ENCODE measurements at regions not wholly inside any gene's neighbourhood (a gene's known extent, or its start where the extent isn't known, plus 50 kb on each side); places are given as distances from the start of the nearest gene placed in this dataset.

DNA sequence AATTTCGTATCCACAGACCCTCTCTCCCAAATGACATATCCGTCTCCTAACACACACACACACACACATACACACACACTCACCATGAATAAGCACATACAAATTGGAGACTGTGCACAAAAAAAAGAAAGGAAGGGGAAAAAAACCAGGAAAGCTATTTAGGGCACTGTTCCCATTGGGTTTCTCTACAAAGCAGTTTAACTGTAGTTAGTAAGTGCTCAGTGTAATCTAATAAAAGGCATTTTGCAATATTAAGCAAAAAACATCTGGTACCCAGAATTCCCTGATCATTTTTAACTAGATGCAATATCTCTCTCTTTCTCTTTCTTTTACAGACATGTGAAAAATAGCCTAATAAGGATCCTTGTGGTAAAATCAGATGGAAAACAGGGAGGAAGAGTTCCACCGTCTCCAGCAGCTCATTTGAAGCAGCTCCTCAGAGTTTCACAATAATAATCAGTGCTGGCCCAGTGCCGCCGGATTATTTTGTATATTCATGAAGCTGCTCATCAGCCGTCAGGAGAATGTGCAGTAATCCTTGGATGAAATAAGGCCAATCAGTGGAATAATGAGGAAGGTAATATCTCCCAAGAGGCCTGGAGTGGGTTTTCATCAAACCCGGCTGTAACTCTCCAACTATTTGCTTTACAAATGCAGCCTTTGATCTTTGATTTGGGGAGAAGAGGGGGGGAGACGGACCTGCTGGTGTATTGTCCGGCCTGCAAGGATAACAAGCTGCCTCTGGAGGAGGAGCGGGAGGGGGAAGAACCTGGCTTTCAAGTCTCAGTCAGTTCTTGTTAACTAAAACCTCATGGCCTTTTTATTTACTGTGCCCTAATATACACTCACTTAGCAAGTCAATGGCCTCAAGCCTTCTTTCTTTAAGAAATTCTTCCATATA is 227.6 kb upstream of the SMIM21 start:
- Histone ChIP-seq H3K36me3 (replicated peaks; ENCODE audit: control insufficient read depth, insufficient read depth, low read length) (no peaks in the 10 kb centered on the region), H3K27me3 (ENCODE audit: control insufficient read depth, insufficient read depth, low read length) (no peaks in the 10 kb centered on the region), H3K4me3 (ENCODE audit: insufficient read depth, low read depth, low read length) (no peak overlapping the region)
- DNase-seq: peak; percentile 53

DNA sequence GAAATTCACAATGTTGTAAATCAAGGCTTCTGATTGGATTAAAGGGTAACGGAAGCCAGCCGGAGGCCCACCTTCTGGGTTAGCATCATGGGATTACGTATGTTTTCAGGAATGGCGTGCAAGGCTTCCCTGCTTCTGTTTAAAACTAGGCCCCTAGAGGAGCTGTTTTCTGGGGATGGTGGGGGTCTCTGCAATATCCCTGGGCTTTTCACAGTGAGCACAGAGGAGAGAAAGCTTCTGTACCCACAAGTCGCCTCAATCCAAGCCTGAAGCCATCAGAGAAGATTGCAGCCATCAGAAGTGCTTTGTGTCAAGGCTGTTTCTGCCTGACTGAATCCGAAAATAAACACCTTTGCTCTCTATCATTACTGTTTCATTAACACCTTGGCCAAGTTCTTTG is 226.9 kb upstream of the SMIM21 start:
- Histone ChIP-seq H3K4me3 (ENCODE audit: insufficient read depth, low read depth, low read length) (no peak overlapping the region), H3K27me3 (ENCODE audit: control insufficient read depth, insufficient read depth, low read length) (no peaks in the 10 kb centered on the region), H3K36me3 (replicated peaks; ENCODE audit: control insufficient read depth, insufficient read depth, low read length) (no peaks in the 10 kb centered on the region)
- no peak for DNase-seq

DNA sequence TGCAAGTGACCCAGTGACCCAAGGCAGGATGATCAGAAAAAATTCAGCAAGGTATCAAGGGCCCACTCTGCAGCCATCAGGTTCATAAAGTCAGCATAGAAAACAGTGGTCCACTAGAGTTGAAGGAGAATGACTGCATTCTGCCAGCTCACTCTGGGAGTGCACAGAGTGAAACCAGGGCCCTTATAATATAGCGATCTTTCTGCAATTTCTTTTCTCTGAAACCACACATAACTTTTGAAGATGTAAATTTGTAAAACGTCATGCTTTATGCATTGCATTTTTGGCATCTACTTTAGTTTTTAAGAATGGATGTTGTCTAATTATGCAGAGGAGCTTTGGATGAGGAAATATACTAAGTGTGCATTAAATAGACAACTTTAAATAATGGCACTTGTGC is 225.0 kb upstream of the SMIM21 start:
- Histone ChIP-seq H3K27me3 (ENCODE audit: control insufficient read depth, insufficient read depth, low read length) (no peaks in the 10 kb centered on the region), H3K36me3 (replicated peaks; ENCODE audit: control insufficient read depth, insufficient read depth, low read length) (no peaks in the 10 kb centered on the region)
- DNase-seq: no peak

DNA sequence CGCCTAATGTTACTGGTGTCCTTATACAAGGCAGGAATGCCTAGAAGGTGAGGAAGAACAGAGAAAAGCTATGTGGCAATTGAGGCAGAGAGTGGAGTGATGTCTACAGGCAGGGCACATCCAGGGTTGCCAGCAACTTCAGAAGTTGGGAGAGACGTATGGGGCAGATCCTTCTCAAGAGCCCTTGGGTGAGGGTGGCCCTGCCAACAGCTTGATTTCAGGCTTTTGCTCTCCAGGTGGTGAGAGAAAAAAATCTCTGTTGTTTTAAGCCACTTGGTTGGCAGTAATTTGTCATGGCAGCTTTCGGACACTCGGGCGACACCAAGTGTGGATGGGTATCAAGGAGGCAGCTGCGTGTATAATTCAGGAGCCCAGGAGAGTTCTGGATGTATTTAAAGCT is 217.4 kb upstream of the SMIM21 start:
- Histone ChIP-seq H3K36me3 (replicated peaks; ENCODE audit: control insufficient read depth, insufficient read depth, low read length) (no peaks in the 10 kb centered on the region), H3K4me3 (ENCODE audit: insufficient read depth, low read depth, low read length) (no peak overlapping the region), H3K27me3 (ENCODE audit: control insufficient read depth, insufficient read depth, low read length) (no peaks in the 10 kb centered on the region)
- DNase-seq: no peak

More for the DNA sequence above, 225.0 kb upstream of the SMIM21 start:
- no peak overlapping the region for H3K4me3 ChIP-seq (ENCODE audit: insufficient read depth, low read depth, low read length)

DNA sequence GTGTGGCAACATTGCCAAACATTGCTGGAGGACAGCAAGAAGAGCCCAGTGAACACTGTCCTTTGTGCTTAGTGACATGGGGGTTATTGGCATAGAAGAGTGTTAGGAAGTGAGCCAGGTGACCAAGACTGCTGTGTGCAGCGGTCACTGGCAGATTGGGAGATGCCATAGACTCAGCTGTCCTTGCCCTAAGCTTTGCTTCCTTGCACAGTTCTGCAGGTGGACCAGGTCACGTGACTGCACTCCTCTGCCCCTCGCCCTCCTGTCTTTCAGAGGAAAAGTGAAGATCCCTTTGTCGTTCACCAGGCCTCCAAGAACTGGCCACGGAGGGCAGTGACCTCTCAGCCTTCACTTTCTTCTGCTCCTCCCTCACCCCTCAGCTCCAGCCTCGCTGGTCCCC is 215.6 kb upstream of the SMIM21 start:
- DNase-seq: no peak
- H3K36me3 ChIP-seq (replicated peaks; ENCODE audit: control insufficient read depth, insufficient read depth, low read length): no peaks in the 10 kb centered on the region
- no peaks in the 10 kb centered on the region; the same call in 1 of the 2 replicates for H3K27me3 ChIP-seq (ENCODE audit: control insufficient read depth, insufficient read depth, low read length)
- H3K4me3 ChIP-seq (ENCODE audit: insufficient read depth, low read depth, low read length): no peak overlapping the region

DNA sequence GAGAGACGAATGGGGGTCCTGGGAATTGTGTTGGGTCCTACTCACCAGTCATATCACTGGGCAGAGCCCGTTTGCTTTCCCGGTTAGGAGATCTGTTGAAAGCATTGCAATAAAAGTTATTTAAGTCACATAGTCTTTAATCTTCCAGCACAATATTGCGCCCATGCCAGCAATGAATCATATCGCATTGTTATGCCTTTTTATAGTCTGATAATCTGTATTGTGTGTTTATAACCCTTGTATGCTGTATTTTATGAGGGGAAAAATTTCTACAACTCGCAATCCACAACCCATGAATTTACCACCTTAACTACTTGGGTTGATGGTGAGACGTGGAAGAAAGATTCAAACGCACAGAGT is 211.9 kb upstream of the SMIM21 start:
- DNase-seq: no peak
- Histone ChIP-seq H3K4me3 (ENCODE audit: insufficient read depth, low read depth, low read length) (no peak overlapping the region), H3K27me3 (ENCODE audit: control insufficient read depth, insufficient read depth, low read length) (no peaks in the 10 kb centered on the region; the same call in 1 of the 2 replicates), H3K36me3 (replicated peaks; ENCODE audit: control insufficient read depth, insufficient read depth, low read length) (no peaks in the 10 kb centered on the region)

DNA sequence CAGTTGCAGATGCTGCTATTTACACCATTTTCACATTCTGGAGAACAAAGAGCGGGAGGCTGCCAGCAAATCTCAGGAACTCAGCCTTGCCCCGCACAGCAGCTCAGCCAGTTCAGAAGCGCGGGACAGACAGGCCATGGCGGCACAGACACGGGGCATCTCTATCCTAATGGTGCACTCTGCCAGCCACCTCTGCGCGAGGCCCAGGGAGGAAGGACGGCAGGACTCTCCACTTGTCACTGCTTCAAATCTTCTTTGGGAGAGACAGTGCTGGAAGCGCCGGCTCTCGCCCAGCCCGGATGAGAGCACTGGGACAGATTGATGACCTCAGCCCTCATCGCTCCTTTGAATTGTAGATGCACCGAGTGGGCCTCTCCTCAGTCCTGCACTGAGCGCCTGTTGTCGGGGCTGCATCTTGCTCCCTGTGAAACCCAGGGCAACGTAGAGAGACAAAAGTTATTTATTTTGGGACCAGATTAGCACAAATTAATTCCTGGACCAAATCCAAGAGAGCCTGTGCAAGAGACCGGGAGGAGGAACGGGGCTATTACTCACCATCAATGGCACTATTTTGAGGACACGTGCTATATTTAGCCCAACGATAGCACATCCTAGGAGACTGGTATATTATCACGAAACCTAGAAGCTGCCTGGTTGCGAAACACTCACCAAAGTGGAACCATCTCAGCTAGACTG is 211.4 kb upstream of the SMIM21 start:
- DNase-seq: peak; percentile 65
- Histone ChIP-seq H3K4me3 (ENCODE audit: insufficient read depth, low read depth, low read length) (peak overlapping the region; percentile 2), H3K36me3 (replicated peaks; ENCODE audit: control insufficient read depth, insufficient read depth, low read length) (no peaks in the 10 kb centered on the region), H3K27me3 (ENCODE audit: control insufficient read depth, insufficient read depth, low read length) (no peaks in the 10 kb centered on the region; the same call in 1 of the 2 replicates)

DNA sequence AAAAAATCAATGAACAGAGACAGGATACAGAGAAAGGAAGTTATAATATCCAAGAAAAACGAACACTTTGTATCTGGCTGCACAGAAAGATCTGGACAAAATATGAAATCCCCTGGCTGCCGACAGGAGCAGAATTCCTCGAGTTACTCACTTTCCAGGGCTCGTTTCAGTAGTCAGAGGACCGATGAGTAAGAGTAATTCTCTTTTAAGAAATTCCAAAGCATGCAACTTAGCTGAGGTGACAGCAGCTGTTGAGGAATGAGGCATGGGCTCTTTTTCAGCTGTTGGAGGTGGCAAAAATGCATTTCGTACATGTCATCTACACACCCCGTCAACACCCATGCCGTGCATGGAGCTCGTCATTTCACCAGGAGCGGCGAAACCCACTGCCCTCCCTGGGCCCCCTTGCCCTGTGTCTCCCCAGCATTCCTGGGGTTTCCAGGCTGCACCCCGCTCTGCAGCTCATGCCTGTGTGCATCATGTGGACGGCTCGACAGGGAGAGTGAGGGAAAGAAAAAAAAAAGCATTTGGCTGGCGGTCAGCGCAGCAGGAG is 210.8 kb upstream of the SMIM21 start:
- Histone ChIP-seq H3K36me3 (replicated peaks; ENCODE audit: control insufficient read depth, insufficient read depth, low read length) (no peaks in the 10 kb centered on the region), H3K4me3 (ENCODE audit: insufficient read depth, low read depth, low read length) (peak overlapping the region; percentile 2), H3K27me3 (ENCODE audit: control insufficient read depth, insufficient read depth, low read length) (no peaks in the 10 kb centered on the region; the same call in 1 of the 2 replicates)
- peak; percentile 13 for DNase-seq

DNA sequence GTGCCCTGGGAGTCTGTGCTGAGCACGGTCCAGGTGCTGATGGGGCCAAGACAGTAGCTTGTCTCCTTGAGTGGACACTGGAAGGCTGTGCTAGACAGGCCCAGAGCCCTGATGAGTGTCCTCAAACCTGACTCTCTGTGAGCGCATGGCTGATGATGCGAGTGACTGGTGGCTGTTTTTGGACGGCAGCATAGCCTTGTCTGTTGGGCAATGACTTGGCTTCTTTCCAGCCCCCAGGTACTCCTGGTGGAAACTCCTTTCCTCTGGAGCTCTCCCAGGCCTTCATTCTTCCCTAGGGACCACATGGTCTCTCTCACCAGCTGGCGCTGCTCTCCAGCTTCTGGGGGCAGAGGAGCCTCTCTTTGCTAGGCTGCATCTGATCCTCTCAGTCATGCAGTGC is 207.6 kb upstream of the SMIM21 start:
- Histone ChIP-seq H3K4me3 (ENCODE audit: insufficient read depth, low read depth, low read length) (no peak overlapping the region), H3K27me3 (ENCODE audit: control insufficient read depth, insufficient read depth, low read length) (no peaks in the 10 kb centered on the region; the same call in 1 of the 2 replicates), H3K36me3 (replicated peaks; ENCODE audit: control insufficient read depth, insufficient read depth, low read length) (no peaks in the 10 kb centered on the region)
- no peak for DNase-seq

DNA sequence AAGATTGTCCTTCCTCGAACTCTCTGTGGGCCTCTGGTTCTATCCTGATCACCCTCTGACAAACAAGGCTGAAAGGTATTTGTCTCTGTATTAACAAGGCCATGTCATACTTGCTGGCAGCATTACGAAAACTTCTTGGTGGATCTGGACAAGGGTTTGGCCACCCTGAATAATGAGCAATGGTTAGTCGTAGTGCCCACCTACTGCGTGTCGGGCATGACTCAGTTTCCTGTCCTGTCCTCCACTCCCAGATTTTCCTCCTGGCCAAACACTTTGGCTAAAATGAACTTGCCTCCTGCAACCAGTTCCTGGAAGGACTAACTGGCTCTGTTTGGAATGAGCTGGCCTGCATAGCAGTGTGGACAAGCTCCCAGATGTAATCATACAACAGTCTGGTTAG is 198.5 kb upstream of the SMIM21 start:
- DNase-seq: no peak
- H3K4me3 ChIP-seq (ENCODE audit: insufficient read depth, low read depth, low read length): no peak overlapping the region
- no peaks in the 10 kb centered on the region for H3K27me3 ChIP-seq (ENCODE audit: control insufficient read depth, insufficient read depth, low read length)
- H3K36me3 ChIP-seq (replicated peaks; ENCODE audit: control insufficient read depth, insufficient read depth, low read length): no peaks in the 10 kb centered on the region

DNA sequence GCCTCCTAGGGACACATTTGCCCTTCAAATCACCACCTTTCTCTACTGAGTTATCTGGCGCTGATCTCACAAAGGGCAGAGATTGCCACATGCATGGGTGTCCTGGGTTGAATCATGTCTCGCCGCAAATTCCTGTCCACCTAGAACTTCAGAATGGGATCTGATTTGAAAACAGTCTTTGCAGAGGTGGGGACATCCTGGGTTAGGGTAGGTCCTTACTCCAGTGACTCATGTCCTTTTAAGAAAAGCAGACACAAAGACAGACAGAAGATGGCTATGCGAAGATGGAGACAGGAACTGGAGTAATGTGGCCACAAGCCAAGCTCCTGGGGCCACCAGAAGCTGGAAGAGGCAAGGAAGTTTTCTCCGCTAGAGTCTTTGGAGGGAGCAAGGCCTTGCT is 197.4 kb upstream of the SMIM21 start:
- Histone ChIP-seq H3K27me3 (ENCODE audit: control insufficient read depth, insufficient read depth, low read length) (no peaks in the 10 kb centered on the region), H3K4me3 (ENCODE audit: insufficient read depth, low read depth, low read length) (no peak overlapping the region), H3K36me3 (replicated peaks; ENCODE audit: control insufficient read depth, insufficient read depth, low read length) (no peaks in the 10 kb centered on the region)
- no peak for DNase-seq

DNA sequence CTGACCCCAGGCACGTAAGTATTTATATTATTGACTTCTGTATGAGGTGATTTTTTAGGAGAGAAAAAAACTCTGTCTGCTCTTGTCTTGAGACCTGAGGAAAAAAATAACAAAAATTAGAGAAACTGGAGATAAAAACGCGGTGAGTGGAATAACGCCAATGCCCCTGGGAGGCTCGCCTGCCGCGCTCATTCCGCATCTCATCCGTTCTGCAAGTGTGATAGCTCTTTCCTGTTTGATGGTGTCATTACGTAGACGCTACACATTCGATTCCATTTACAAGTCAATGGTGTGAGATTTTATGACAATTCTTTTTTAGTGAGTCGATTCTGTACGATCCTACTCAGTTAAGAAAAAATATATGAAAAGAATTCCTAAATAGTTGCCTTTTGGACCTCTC is 194.3 kb upstream of the SMIM21 start:
- Histone ChIP-seq H3K4me3 (ENCODE audit: insufficient read depth, low read depth, low read length) (no peak overlapping the region), H3K36me3 (replicated peaks; ENCODE audit: control insufficient read depth, insufficient read depth, low read length) (no peaks in the 10 kb centered on the region), H3K27me3 (ENCODE audit: control insufficient read depth, insufficient read depth, low read length) (no peaks in the 10 kb centered on the region)
- no peak for DNase-seq

DNA sequence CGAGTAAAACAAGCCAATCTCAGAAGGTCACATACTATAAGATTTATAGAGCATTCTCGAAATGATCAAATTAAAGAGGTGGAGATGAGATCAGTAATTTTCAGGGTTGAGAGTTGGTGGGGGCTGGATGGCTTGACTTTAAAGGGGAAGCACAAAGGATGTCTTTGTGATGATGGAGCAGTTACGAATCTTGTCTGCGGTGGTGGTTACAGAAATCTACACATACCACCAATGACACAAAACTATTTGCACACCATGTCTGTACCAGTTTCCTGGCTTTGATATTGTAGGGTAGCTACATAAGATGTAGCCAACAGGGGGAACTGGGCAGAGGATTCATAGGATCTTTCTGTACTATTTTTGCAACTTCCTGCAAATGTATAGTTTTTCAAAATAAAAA is 190.6 kb upstream of the SMIM21 start:
- H3K27me3 ChIP-seq (ENCODE audit: control insufficient read depth, insufficient read depth, low read length): no peaks in the 10 kb centered on the region
- no peak overlapping the region for H3K4me3 ChIP-seq (ENCODE audit: insufficient read depth, low read depth, low read length)
- DNase-seq: no peak
- no peaks in the 10 kb centered on the region for H3K36me3 ChIP-seq (replicated peaks; ENCODE audit: control insufficient read depth, insufficient read depth, low read length)

DNA sequence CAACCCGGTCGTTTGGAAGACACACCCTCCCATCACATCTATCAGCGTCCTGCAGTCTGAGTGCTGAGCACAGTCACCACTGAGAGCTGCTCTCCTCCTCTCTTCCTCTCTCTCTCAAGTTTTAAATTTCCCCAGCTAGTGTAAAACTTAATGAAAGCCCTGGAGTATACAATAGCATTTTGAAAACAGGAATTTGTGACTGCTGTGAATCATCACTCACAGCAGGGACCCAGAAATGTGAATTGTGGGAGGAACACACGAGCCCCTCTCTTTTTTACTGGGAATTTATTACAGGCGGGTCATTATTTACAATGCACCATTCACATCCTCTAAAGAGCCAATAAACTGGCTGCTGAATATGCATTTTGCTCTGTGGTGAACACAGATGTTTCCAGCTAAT is 185.0 kb upstream of the SMIM21 start:
- no peak overlapping the region for H3K4me3 ChIP-seq (ENCODE audit: insufficient read depth, low read depth, low read length)
- no peaks in the 10 kb centered on the region for H3K36me3 ChIP-seq (replicated peaks; ENCODE audit: control insufficient read depth, insufficient read depth, low read length)
- H3K27me3 ChIP-seq (ENCODE audit: control insufficient read depth, insufficient read depth, low read length): no peaks in the 10 kb centered on the region
- no peak for DNase-seq

DNA sequence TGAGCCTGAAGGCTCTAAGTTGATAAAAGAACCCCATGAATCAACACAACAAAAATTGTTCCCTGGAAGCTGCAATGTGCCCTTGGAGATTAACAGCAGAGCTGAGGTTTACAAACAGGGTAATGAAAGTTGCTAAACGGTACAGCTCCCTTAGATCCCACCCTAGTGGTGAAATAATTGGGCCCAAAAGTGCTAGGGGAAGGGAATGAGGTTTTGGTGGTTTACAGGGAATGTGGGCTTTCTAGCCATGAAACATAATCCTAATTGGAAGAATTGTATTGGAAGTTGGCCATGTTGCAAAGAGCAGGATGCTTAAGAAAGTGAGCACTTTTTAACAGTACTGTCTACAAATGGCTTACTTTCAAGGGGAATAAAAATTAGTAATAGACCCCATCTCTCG is 180.2 kb upstream of the SMIM21 start:
- H3K27me3 ChIP-seq (ENCODE audit: control insufficient read depth, insufficient read depth, low read length): no peaks in the 10 kb centered on the region
- no peaks in the 10 kb centered on the region for H3K36me3 ChIP-seq (replicated peaks; ENCODE audit: control insufficient read depth, insufficient read depth, low read length)
- DNase-seq: no peak
- H3K4me3 ChIP-seq (ENCODE audit: insufficient read depth, low read depth, low read length): no peak overlapping the region
